ENCODE measurements at regions not wholly inside any gene's neighbourhood (a gene's known extent, or its start where the extent isn't known, plus 50 kb on each side); places are given as distances from the start of the nearest gene placed in this dataset.

DNA sequence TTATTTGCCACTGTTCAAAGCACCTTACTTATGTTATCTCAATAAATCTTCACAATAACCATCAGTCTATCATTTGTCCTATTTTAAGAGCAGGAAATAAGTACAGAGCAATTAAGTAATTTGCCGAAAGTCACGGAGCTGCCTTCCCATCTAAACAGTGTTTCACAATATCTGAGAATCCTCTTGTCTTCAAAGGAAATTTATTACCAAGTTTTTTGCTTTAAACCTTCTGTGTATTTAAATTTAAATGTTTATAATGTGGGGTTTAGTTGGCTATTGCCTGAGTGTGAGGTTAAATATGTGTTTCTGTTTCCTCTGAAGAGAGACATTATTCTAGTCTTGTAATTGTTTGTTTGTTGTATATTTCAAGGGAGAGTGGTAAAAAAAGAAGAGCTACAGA lies 633.1 kb downstream of the EFNB2 start:
- DNase-seq, result no peak
- Histone ChIP-seq H3K9me3 (replicated peaks in 1 of 3) (no peaks in the 10 kb centered on the region), H3K27ac (no peak overlapping the region), H3K4me1 (replicated peaks in 1 of 2) (no peaks in the 10 kb centered on the region), H3K27me3 (no peaks in the 10 kb centered on the region), H3K36me3 (replicated peaks in 1 of 2) (no peaks in the 10 kb centered on the region), H3K4me3 (no peak overlapping the region)
- TF ChIP-seq POLR2A (IDR thresholded peaks at IDR 0.05), result no peak
- TF ChIP-seq, protein P1, sequence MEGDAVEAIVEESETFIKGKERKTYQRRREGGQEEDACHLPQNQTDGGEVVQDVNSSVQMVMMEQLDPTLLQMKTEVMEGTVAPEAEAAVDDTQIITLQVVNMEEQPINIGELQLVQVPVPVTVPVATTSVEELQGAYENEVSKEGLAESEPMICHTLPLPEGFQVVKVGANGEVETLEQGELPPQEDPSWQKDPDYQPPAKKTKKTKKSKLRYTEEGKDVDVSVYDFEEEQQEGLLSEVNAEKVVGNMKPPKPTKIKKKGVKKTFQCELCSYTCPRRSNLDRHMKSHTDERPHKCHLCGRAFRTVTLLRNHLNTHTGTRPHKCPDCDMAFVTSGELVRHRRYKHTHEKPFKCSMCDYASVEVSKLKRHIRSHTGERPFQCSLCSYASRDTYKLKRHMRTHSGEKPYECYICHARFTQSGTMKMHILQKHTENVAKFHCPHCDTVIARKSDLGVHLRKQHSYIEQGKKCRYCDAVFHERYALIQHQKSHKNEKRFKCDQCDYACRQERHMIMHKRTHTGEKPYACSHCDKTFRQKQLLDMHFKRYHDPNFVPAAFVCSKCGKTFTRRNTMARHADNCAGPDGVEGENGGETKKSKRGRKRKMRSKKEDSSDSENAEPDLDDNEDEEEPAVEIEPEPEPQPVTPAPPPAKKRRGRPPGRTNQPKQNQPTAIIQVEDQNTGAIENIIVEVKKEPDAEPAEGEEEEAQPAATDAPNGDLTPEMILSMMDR (IDR thresholded peaks at IDR 0.05), result no peak
- 80 to 87% (median 80%) methylated on average over 2 of the region's 2 CpGs for WGBS, 4 donors
- intact Hi-C loops (cut with DNase I), result no loop called here

DNA sequence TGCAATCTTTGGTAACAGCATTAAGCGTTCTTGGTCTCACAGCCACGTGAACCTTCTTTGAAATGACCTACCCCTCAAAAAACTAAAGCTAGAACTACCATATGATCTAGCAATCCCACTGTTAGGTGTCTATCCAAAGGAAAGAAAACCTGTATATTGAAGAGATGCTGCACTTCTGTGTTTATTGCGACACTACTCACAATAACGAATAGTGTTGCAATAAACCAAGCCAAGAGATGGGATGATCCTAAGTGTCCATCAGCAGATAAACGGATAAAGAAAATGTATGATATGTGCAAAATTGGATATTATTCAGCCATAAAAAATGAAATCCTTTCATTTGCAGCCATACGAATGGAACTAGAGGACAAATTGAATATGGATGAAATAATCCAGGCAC lies 637.9 kb downstream of the EFNB2 start:
- no peak overlapping the region for H3K4me3 ChIP-seq
- intact Hi-C loops (cut with DNase I), result no loop called here
- no peaks in the 10 kb centered on the region for H3K36me3 ChIP-seq (replicated peaks in 1 of 2)
- no peak for DNase-seq
- no peak for TF ChIP-seq POLR2A (IDR thresholded peaks at IDR 0.05)
- TF ChIP-seq, protein P1 (IDR thresholded peaks at IDR 0.05), result no peak
- H3K27ac ChIP-seq, result no peak overlapping the region
- H3K9me3 ChIP-seq (replicated peaks in 1 of 3), result no peaks in the 10 kb centered on the region
- no peaks in the 10 kb centered on the region for H3K27me3 ChIP-seq
- WGBS, 4 donors, result 83 to 86% (median 85%) methylated on average over 6 of the region's 6 CpGs
- no peaks in the 10 kb centered on the region for H3K4me1 ChIP-seq (replicated peaks in 1 of 2)

DNA sequence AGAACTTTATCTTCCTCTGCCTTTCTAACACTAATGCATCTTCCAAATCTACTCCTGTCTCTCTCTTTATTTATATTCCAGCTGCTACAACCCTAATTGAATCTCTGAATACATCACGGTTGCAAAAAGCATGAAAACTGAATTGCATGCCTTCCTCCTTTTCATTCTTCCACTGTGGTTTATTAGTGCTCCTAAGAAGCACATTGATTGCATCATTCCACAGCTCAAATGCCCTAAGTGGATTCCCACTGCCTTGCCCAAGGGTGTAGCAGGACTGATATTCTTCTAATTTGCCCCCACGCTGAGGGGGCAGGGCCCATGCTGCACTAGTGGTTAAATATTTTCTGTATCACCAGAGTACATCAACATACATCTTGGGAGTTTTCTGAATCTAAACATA lies 640.8 kb downstream of the EFNB2 start:
- Histone ChIP-seq H3K4me3 (no peak overlapping the region), H3K9me3 (replicated peaks in 1 of 3) (no peaks in the 10 kb centered on the region), H3K4me1 (replicated peaks in 1 of 2) (no peaks in the 10 kb centered on the region), H3K27me3 (no peaks in the 10 kb centered on the region), H3K36me3 (replicated peaks in 1 of 2) (no peaks in the 10 kb centered on the region), H3K27ac (no peak overlapping the region)
- intact Hi-C loops (cut with DNase I), result no loop called here
- WGBS, 4 donors, result 62 to 79% (median 70%) methylated on average over 2 of the region's 2 CpGs
- TF ChIP-seq, protein P1 (IDR thresholded peaks at IDR 0.05), result no peak
- no peak for TF ChIP-seq POLR2A (IDR thresholded peaks at IDR 0.05)
- DNase-seq, result no peak

DNA sequence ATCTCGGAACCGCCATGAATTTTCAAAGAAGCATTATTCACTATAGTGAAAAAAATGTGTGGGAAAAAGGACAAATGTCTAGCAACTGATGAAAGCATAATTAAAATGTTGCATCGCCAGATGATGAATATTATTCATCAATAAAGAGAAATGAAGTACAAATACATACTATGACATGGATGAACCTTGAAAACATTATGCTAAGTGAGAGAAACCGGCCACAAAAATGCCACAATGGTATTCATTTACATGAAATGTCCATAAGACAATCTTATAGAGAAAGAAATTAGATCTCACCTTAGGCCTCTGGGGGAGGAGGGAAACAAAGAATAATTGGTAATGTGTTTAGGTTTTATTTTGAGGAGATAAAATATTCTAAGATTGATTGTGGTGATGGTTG lies 645.0 kb downstream of the EFNB2 start:
- H3K4me1 ChIP-seq (replicated peaks in 1 of 2), result no peaks in the 10 kb centered on the region
- H3K27me3 ChIP-seq, result no peaks in the 10 kb centered on the region
- H3K9me3 ChIP-seq (replicated peaks in 1 of 3), result no peaks in the 10 kb centered on the region
- no peak overlapping the region for H3K4me3 ChIP-seq
- no peak for TF ChIP-seq POLR2A (IDR thresholded peaks at IDR 0.05)
- TF ChIP-seq, protein P1 (IDR thresholded peaks at IDR 0.05), result no peak
- intact Hi-C loops (cut with DNase I), result no loop called here
- no peak overlapping the region for H3K27ac ChIP-seq
- H3K36me3 ChIP-seq (replicated peaks in 1 of 2), result no peaks in the 10 kb centered on the region
- no peak for DNase-seq
- WGBS, 4 donors, result 86 to 91% (median 88%) methylated on average over 4 of the region's 4 CpGs
